Stimulated activated CD4-positive, alpha-beta T cell treated with anti-CD3 and anti-CD28 coated beads, Interleukin-2, amount 100 ng/mL, for 24 hours (primary cell): ENCODE measurements at regions not wholly inside any gene's neighbourhood (a gene's known extent, or its start where the extent isn't known, plus 50 kb on each side); places are given as distances from the start of the nearest gene placed in this dataset.
"Not testable (repeated sequence)": the region's sequence is repeated elsewhere in the genome, so short reads cannot be mapped to it uniquely, and the experiment has no call there.

Experiments used
- DNase-seq, 2 donors: peaks; one replicate each; pipeline ENCODE4 v3.0.0-alpha.2; 2020

GRCh38 chr1:121117298-121117611 is 66.9 kb downstream of the FAM72B start:
- not testable (repeated sequence) for DNase-seq

- not testable (repeated sequence) for DNase-seq
Observed at GRCh38 chr1:121117622-121118479, 66.3 kb downstream of the FAM72B start.
